ENCODE measurements at regions not wholly inside any gene's neighbourhood (a gene's known extent, or its start where the extent isn't known, plus 50 kb on each side); places are given as distances from the start of the nearest gene placed in this dataset.

- DNase-seq, result no peak
Measured at GRCh38 chr2:16126517-16127275, 186.3 kb downstream of the MYCN start.

GRCh38 chr2:16125614-16126516 is 185.5 kb downstream of the MYCN start:
- no peak for DNase-seq

GRCh38 chr2:16124881-16125613 is 184.7 kb downstream of the MYCN start:
- DNase-seq, result no peak

- no peak for DNase-seq
Measured at GRCh38 chr2:16123856-16124780, 183.8 kb downstream of the MYCN start.

- DNase-seq, result no peak
Measured at GRCh38 chr2:16123421-16123820, 183.1 kb downstream of the MYCN start.

GRCh38 chr2:16122556-16122955 is 182.2 kb downstream of the MYCN start:
- no peak for DNase-seq

GRCh38 chr2:16121986-16122390 is 181.6 kb downstream of the MYCN start:
- no peak for DNase-seq

- no peak for DNase-seq
Measured at GRCh38 chr2:16121231-16121985, 181.1 kb downstream of the MYCN start.

GRCh38 chr2:16120591-16121180 is 180.3 kb downstream of the MYCN start:
- DNase-seq, result no peak

- DNase-seq, result no peak
Measured at GRCh38 chr2:16119741-16120140, 179.4 kb downstream of the MYCN start.

GRCh38 chr2:16118611-16119590 is 178.6 kb downstream of the MYCN start:
- no peak for DNase-seq

- DNase-seq, result no peak
Measured at GRCh38 chr2:16117791-16118610, 177.7 kb downstream of the MYCN start.

GRCh38 chr2:16117021-16117700 is 176.8 kb downstream of the MYCN start:
- DNase-seq, result no peak

GRCh38 chr2:16115881-16116830 is 175.8 kb downstream of the MYCN start:
- DNase-seq, result no peak

GRCh38 chr2:16115291-16115690 is 174.9 kb downstream of the MYCN start:
- DNase-seq, result no peak

GRCh38 chr2:16114836-16115235 is 174.5 kb downstream of the MYCN start:
- DNase-seq, result no peak

- DNase-seq, result no peak
Measured at GRCh38 chr2:16114070-16114469, 173.7 kb downstream of the MYCN start.

Data from T-helper 2 cell (primary cell).